Psoas muscle (tissue), 7 donors: ENCODE measurements at regions not wholly inside any gene's neighbourhood (a gene's known extent, or its start where the extent isn't known, plus 50 kb on each side); places are given as distances from the start of the nearest gene placed in this dataset.
"Not testable (repeated sequence)": the region's sequence is repeated elsewhere in the genome, so short reads cannot be mapped to it uniquely, and the experiment has no call there.

Experiments
- ATAC-seq, 4 donors: fragments of 200-7000 bp; cut with Tn5 transposase; one replicate each; pipeline ENCODE4 v1.9.1; 2020; ENCODE audit warnings: moderate library complexity in 3 of 4, mild to moderate bottlenecking in 2 of 4
- DNase-seq, 2 donors: peaks; one replicate each; pipeline ENCODE4 v3.0.0-alpha.2; 2020
- H3K27ac ChIP-seq: fragments of 200-600 bp; one replicate; pipeline ENCODE4 v1.8.0; 2022
- H3K27me3 ChIP-seq, 3 donors: fragments of 200-600 bp in 1 of 3; one replicate each; pipeline versions ENCODE4 v1.6.1 to v1.8.0; 2013 to 2022; ENCODE audit warnings: low read length in 2 of 3, mild to moderate bottlenecking in 2 of 3, moderate library complexity in 1 of 3; ENCODE audit not compliant: insufficient read depth in 3 of 3
- H3K36me3 ChIP-seq, 2 donors: fragments of 200-600 bp in 1 of 2; one replicate each; pipeline versions ENCODE4 v1.6.1 to v1.8.0; 2013 to 2022; ENCODE audit warnings: low read depth in 1 of 2, mild to moderate bottlenecking in 1 of 2, moderate library complexity in 1 of 2; ENCODE audit not compliant: insufficient read depth in 1 of 2
- H3K4me1 ChIP-seq: fragments of 200-600 bp; one replicate; pipeline ENCODE4 v1.8.0; 2022
- H3K4me3 ChIP-seq: fragments of 200-600 bp; one replicate; pipeline ENCODE4 v1.8.0; 2022; ENCODE audit warnings: mild to moderate bottlenecking
- H3K9me3 ChIP-seq: fragments of 200-600 bp; one replicate; pipeline ENCODE4 v1.8.0; 2022
- WGBS, 3 donors: extraction: QIAGEN DNeasy Blood & Tissue Kit; methylation state at CpG; one replicate each; pipeline versions ENCODE4 v1.1.6 to v1.1.7; 2013; 5-methylcytosine and 5-hydroxymethylcytosine counted together
- intact Hi-C, 2 donors: fragments of 100-400 bp; cut with DNase I; formaldehyde crosslinking; loops; one replicate each; pipeline versions ENCODE4 v1.11.0 to v1.14.2; 2022
- TF ChIP-seq, protein P1 (sequence below): fragments of 200-600 bp; IDR thresholded peaks from one replicate; pipeline ENCODE4 v1.8.0; 2022; ENCODE audit warnings: antibody characterized with exemption
- donor health status: healthy with polysubstance abuse.
- donor health status: DM: no; HTN: no; CAD: no; lungs with moderate emphysema.
- donor health status: Bipolar disorder and iron deficiency.
- donor health status: healthy.
- donor health status: DM: yes; HTN: yes; CAD: no.
- donor health status: DM: no; HTN: no; CAD: no.
- donor health status: DM: yes; HTN: yes; CAD: no.

DNA sequence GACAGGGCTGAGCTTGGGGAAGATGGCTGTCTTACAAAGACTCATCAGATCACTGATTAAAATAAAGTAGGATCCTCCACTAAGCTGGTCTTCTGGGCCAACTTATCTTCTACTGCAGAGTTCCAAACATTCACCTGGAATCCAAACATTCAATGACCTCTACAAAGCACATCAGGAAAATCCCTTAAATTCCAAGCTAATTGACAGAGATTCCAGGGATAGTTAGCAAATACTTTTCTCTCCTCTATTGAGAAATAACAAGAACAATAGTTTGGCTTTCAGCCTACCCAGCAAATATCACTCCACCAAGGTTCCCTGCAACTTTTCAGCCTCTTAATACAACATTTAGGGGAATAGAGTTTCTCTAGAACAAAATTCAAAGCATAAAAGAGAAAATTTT, 140.6 kb upstream of the LIFR start:
- no peak overlapping the region for H3K27ac ChIP-seq
- H3K27me3 ChIP-seq: no peaks in the 10 kb centered on the region
- no peaks in the 10 kb centered on the region for H3K4me1 ChIP-seq
- DNase-seq (no peak), ATAC-seq (no peak)
- H3K9me3 ChIP-seq: no peaks in the 10 kb centered on the region
- TF ChIP-seq, protein P1, sequence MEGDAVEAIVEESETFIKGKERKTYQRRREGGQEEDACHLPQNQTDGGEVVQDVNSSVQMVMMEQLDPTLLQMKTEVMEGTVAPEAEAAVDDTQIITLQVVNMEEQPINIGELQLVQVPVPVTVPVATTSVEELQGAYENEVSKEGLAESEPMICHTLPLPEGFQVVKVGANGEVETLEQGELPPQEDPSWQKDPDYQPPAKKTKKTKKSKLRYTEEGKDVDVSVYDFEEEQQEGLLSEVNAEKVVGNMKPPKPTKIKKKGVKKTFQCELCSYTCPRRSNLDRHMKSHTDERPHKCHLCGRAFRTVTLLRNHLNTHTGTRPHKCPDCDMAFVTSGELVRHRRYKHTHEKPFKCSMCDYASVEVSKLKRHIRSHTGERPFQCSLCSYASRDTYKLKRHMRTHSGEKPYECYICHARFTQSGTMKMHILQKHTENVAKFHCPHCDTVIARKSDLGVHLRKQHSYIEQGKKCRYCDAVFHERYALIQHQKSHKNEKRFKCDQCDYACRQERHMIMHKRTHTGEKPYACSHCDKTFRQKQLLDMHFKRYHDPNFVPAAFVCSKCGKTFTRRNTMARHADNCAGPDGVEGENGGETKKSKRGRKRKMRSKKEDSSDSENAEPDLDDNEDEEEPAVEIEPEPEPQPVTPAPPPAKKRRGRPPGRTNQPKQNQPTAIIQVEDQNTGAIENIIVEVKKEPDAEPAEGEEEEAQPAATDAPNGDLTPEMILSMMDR: no peak
- intact Hi-C loops: no loop called here
- no peaks in the 10 kb centered on the region for H3K36me3 ChIP-seq
- H3K4me3 ChIP-seq: no peak overlapping the region

DNA sequence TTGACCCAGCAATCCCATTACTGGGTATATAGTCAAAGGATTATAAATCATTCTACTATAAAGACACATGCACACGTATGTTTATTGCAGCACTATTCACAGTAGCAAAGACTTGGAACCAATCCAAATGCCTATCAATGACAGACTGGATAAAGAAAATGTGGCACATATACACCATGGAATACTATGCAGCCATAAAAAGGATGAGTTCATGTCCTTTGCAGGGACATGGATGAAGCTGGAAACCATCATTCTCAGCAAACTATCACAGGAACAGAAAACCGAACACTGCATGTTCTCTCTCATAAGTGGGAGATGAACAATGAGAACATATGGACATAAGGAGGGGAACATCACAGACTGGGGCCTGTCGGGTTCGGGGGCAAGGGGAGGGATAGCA, 140.3 kb upstream of the OSMR start:
- WGBS, 3 donors: 88 to 94% (median 89%) methylated on average over 4 of the region's 4 CpGs
- H3K27me3 ChIP-seq, intact Hi-C loops: not testable (repeated sequence)

DNA sequence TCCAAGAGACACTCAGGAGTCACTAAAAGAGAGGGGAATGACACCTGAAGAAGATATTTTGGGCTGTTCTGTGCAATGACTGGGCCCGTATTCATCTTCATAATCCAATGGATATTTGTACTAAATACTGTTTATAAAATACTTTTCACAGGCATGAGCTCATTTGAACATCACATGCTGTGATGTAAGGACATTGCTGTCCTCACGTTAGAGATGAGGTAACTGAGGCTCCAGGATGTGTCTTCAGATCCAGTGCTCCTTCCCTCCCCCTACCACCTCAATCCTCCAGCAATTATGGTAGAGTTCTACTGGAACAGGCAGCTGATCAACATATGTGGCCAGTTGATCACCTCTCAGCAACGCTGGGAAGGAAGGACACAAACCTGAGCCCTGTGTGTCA, 139.4 kb upstream of the OSMR start:
- no peaks in the 10 kb centered on the region for H3K4me1 ChIP-seq
- DNase-seq (no peak), ATAC-seq (no peak)
- H3K4me3 ChIP-seq: no peak overlapping the region
- no peaks in the 10 kb centered on the region for H3K9me3 ChIP-seq
- TF ChIP-seq, protein P1: no peak
- intact Hi-C loops: no loop called here
- 68 to 89% (median 86%) methylated on average over 3 of the region's 3 CpGs for WGBS, 3 donors
- no peaks in the 10 kb centered on the region for H3K36me3 ChIP-seq
- H3K27me3 ChIP-seq: no peaks in the 10 kb centered on the region
- H3K27ac ChIP-seq: no peak overlapping the region

More for the DNA sequence above, 140.3 kb upstream of the OSMR start:
- not testable (repeated sequence) for H3K36me3 ChIP-seq, H3K4me1 ChIP-seq, DNase-seq, H3K27ac ChIP-seq, ATAC-seq, H3K4me3 ChIP-seq, H3K9me3 ChIP-seq

DNA sequence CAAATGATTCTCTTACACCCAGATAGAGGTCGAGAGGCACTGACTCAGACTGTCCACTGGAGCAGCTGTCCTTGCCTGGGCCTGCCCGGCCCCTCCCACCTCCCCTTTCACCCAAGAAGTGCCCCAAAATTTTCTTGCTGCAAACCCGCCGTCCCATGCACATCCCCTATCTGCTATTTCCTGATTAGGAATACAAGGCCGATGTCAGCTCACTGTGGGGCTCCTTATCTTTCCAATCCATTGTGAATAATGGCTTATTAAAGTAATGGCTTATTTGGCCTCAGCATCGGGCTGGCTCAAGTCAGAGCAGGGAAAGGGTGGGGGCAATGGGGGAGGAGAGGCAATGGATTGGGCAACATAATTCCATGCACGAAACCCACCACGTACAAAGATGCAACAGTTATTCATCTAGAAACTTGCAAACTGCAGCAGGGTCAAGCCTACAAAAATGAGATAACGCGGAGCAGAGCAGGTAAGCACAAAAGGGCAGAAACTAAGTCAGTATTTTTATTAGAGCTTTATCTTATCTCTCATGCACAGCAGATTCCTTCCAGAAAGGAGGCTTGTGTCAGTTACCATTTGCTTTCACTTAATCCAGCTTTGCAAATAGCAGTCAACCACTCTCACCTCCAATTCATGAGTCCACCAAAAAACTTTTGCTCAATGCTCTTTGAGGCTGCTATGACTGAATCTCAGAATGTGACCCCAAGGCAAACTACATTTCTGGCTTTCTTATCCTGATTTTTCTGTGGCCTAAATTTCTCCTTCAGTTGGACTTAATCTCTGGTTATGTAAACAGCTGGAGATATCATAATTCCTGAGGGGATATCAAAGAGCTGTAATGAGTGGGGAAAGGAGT, 138.2 kb upstream of the OSMR start:
- H3K36me3 ChIP-seq: no peaks in the 10 kb centered on the region
- no peak for DNase-seq
- H3K27ac ChIP-seq: no peak overlapping the region
- intact Hi-C loops: no loop called here
- TF ChIP-seq, protein P1: no peak
- no peak for ATAC-seq
- H3K4me1 ChIP-seq: no peaks in the 10 kb centered on the region
- no peak overlapping the region for H3K4me3 ChIP-seq
- WGBS, 3 donors: 84 to 88% (median 87%) methylated on average over 10 of the region's 10 CpGs
- no peaks in the 10 kb centered on the region for H3K27me3 ChIP-seq
- no peaks in the 10 kb centered on the region for H3K9me3 ChIP-seq

DNA sequence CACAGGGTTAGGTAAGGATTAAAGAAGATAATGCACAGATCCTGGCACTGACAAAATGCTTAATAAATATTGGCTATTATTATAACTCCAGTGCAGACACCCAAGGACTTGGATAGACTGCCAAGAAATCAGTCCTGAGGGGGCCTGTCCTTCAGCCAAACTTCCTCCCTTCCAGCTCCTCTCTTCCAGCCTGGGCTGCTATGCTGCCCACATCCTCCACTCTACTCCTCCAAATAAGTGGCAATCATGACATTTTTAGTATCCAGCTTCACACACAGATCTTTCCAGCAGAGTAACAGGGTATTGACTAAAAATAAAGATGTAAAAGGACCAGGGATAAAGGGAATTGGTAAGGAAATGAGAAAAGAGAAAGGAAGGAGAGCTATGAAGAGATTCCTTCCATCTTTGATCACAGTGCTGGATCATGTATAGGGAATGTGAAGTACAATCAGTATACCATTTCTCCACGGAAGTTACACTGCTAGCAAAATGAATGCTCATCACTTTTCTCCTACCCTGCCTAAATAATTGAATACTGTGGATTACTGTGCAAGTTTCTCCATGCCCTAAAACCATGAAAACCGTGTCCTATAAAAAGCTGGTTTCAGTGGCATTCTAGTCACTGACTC, 136.0 kb upstream of the OSMR start:
- H3K27ac ChIP-seq: no peak overlapping the region

More for the DNA sequence above, 136.0 kb upstream of the OSMR start:
- Histone ChIP-seq H3K4me3 (no peak overlapping the region), H3K4me1 (no peaks in the 10 kb centered on the region), H3K36me3 (no peaks in the 10 kb centered on the region), H3K27me3 (no peaks in the 10 kb centered on the region), H3K9me3 (no peaks in the 10 kb centered on the region)
- TF ChIP-seq, protein P1: no peak
- intact Hi-C loops: no loop called here
- DNase-seq (no peak), ATAC-seq (no peak)
- WGBS, 3 donors: 48 to 63% (median 59%) methylated on average over 2 of the region's 2 CpGs
